ENCODE measurements at regions not wholly inside any gene's neighbourhood (a gene's known extent, or its start where the extent isn't known, plus 50 kb on each side); places are given as distances from the start of the nearest gene placed in this dataset.
"Not testable (repeated sequence)": the region's sequence is repeated elsewhere in the genome, so short reads cannot be mapped to it uniquely, and the experiment has no call there.

GRCh38 chr3:23116081-23116837 is 86.9 kb upstream of the UBE2E2 start:
- DNase-seq = no peak

- no peak for DNase-seq
These were observed 85.3 kb upstream of the UBE2E2 start for GRCh38 chr3:23117856-23118255.

- DNase-seq = no peak
These were observed 75.9 kb upstream of the UBE2E2 start for GRCh38 chr3:23127196-23127595.

- no peak for DNase-seq
These were observed 74.5 kb upstream of the UBE2E2 start for GRCh38 chr3:23128655-23129054.

- DNase-seq = no peak
These were observed 74.0 kb upstream of the UBE2E2 start for GRCh38 chr3:23129117-23129516.

GRCh38 chr3:23129817-23130216 is 73.3 kb upstream of the UBE2E2 start:
- DNase-seq = no peak

GRCh38 chr3:23130406-23130805 is 72.7 kb upstream of the UBE2E2 start:
- no peak for DNase-seq

- no peak for DNase-seq
These were observed 67.9 kb upstream of the UBE2E2 start for GRCh38 chr3:23135026-23135785.

- DNase-seq = no peak
These were observed 67.1 kb upstream of the UBE2E2 start for GRCh38 chr3:23136054-23136453.

- not testable (repeated sequence) for DNase-seq
These were observed 59.1 kb upstream of the UBE2E2 start for GRCh38 chr3:23144051-23144450.

GRCh38 chr3:23146163-23146562 is 57.0 kb upstream of the UBE2E2 start:
- no peak for DNase-seq

GRCh38 chr3:23152989-23153388 is 50.1 kb upstream of the UBE2E2 start:
- no peak for DNase-seq
